ENCODE measurements at regions not wholly inside any gene's neighbourhood (a gene's known extent, or its start where the extent isn't known, plus 50 kb on each side); places are given as distances from the start of the nearest gene placed in this dataset.

DNA sequence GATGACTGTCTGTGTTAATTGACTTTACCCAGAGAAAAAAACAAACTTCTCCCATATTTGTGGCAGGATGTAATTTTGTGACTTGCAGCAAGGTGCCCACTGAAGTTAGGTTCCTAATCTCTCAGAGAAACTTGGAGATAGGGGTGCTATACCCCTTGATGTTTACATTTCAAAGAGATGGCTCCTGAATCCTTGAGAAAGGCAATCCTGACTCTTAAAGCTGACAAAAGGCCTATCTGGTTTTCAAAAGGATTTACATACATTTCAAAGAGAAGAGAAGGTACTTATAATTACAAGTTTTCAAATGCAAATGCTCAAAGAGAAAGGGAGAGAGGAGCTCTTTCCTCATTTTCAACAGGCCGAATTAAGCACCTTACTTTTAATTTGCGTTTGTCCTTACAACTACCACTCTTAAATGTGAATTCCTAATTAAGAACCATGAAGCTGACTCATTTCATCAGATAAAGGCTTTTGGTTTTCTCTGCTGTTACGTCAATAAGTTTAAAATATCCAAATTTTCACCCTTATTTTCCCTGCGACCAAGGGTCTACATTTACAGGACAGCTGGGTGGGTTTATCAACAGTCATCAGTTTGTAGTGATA, 711.8 kb upstream of the MAP3K7 start:
- in situ Hi-C loops (cut with HindIII; ENCODE audit: low sequenced_read_pairs): no loop called here
- peak; percentile 67 for DNase-seq (ENCODE audit: low read depth, low spot score)
- TF ChIP-seq CTCF (IDR thresholded peaks at IDR 0.05; ENCODE audit: low read depth, low read length): no peak
- H3K4me3 ChIP-seq (ENCODE audit: low read depth, low read length): no peak overlapping the region

- no peak overlapping the region for H3K4me3 ChIP-seq (ENCODE audit: low read depth, low read length)
- in situ Hi-C loops (cut with HindIII; ENCODE audit: low sequenced_read_pairs): no loop called here
- no peak for DNase-seq (ENCODE audit: low read depth, low spot score)
- no peak for TF ChIP-seq CTCF (IDR thresholded peaks at IDR 0.05; ENCODE audit: low read depth, low read length)
These were observed 706.5 kb upstream of the MAP3K7 start for GRCh38 chr6:91293395-91293794.

DNA sequence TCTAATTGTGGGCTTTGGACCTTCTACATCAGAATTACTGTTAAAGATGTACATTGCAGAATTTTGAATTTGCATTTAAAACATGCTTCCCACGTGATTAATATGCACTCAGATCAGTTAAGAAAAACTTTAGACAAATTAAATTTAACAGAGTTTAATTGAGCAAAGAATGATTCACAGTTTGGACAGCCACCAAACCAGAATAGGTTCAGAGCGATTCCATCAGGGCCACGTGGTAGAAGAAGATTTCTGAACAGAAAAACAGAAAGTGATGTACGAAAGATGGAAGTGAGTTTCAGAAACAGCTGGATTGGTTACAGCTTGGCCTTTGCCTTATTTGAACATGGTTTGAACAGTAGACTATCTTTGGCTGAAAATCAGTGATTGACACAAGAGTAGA, 704.2 kb upstream of the MAP3K7 start:
- in situ Hi-C loops (cut with HindIII; ENCODE audit: low sequenced_read_pairs): no loop called here
- peak; percentile 75 for DNase-seq (ENCODE audit: low read depth, low spot score)
- TF ChIP-seq CTCF (IDR thresholded peaks at IDR 0.05; ENCODE audit: low read depth, low read length): no peak
- no peak overlapping the region for H3K4me3 ChIP-seq (ENCODE audit: low read depth, low read length)

DNA sequence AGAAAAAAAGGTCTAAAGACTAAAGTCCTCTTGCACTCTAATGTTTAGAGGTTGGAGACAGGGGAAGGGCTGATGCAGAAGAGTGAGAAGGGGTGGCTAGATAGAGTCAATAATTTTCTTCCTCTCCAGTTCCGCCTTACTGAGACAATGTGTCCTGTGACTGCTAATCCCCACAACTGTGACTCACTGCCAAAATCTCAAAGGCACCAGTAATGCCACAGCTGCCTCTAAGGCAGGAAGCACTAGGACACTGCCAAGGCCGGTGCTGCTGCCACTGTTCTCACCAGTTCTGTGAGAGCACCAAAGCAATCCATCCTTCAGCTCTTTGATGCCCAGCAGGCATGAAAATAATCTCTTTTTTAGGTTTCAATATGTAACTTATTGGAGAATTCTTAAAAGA, 701.9 kb upstream of the MAP3K7 start:
- no peak for DNase-seq (ENCODE audit: low read depth, low spot score)
- H3K4me3 ChIP-seq (ENCODE audit: low read depth, low read length): no peak overlapping the region
- in situ Hi-C loops (cut with HindIII; ENCODE audit: low sequenced_read_pairs): no loop called here
- no peak for TF ChIP-seq CTCF (IDR thresholded peaks at IDR 0.05; ENCODE audit: low read depth, low read length)

DNA sequence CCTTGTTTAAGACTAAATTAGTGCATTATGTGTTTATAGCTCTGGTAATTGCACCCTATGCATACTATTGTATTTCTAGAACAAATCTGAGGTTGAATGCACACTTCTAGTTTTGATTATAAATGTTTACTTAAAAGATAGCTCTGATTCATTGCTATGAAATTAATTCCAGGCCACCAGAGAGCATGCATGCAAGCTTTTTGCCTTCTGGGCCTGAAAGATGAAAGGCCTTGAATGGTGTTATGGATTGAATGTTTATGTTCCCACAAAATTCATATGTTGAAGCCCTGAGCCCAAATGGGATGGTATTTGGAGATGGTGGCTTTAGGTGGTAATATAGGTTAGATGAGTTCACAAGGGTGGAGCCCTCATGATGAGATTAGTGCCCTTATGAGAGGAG, 695.0 kb upstream of the MAP3K7 start:
- in situ Hi-C loops (cut with HindIII; ENCODE audit: low sequenced_read_pairs): no loop called here
- no peak for TF ChIP-seq CTCF (IDR thresholded peaks at IDR 0.05; ENCODE audit: low read depth, low read length)
- H3K4me3 ChIP-seq (ENCODE audit: low read depth, low read length): no peak overlapping the region

DNA sequence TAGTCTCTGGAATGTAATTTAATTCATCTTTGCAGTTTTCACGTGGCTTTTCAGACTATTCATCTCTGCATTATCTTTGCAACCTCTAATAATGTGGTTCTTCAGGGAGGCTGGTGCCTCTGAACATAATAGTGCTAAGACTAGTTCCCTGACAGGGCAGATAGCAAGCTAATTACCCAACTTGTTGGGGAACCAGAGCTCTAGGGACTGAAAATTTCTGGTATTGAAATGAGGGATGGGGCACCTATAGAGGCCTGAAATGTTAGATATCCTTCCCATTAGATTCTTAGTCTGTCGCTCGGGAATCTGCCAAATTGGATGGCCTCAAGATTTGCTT, 693.6 kb upstream of the MAP3K7 start:
- in situ Hi-C loops (cut with HindIII; ENCODE audit: low sequenced_read_pairs): no loop called here
- no peak overlapping the region for H3K4me3 ChIP-seq (ENCODE audit: low read depth, low read length)
- no peak for DNase-seq (ENCODE audit: low read depth, low spot score)
- no peak for TF ChIP-seq CTCF (IDR thresholded peaks at IDR 0.05; ENCODE audit: low read depth, low read length)

More for the DNA sequence above, 695.0 kb upstream of the MAP3K7 start:
- no peak for DNase-seq (ENCODE audit: low read depth, low spot score)

Measured in astrocyte of the spinal cord (primary cell).